Fibroblast of skin of right biceps (primary cell): ENCODE measurements at regions not wholly inside any gene's neighbourhood (a gene's known extent, or its start where the extent isn't known, plus 50 kb on each side); places are given as distances from the start of the nearest gene placed in this dataset.

Experiments
- DNase-seq: peaks from one replicate; pipeline ENCODE4 v3.0.0-alpha.2; 2013

DNA sequence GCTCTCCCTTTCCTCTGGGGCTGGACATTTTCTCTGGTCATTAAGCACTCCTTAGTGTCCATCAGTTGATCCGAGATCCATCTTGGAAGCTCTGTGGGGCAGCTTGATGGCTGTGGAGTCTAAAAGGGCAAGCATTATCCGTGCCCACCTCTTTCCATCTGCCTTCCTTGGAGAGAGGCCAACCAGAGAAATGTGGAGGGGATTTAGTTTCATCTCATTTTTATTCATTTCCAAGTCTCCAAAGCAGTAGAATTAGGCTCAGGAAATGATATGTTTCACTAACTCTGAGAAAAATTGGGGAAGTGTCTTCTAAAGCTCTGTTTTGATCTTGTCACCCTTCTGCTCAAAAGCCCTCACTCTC lies 95.9 kb upstream of the KLHL25 start:
- DNase-seq: no peak

DNA sequence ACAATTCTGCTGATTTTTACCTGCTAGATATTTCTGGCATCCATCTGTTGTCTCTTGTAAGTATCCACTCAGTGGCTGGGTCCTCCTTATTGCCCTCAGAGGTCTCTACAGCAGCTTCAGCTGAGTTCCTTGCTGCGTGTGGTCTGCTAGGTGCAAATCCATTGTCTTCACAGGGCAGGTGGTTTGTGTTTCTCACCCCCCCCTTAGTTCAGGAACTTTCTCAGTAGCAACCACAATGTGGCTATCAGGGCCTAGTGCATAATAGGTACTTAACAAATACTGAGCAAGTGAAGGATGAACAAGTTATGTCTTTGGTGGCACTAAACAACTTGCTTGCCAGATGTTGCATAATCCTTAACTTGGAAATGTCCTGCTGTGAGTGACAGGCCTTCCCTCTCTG lies 96.7 kb upstream of the KLHL25 start:
- DNase-seq: no peak

DNA sequence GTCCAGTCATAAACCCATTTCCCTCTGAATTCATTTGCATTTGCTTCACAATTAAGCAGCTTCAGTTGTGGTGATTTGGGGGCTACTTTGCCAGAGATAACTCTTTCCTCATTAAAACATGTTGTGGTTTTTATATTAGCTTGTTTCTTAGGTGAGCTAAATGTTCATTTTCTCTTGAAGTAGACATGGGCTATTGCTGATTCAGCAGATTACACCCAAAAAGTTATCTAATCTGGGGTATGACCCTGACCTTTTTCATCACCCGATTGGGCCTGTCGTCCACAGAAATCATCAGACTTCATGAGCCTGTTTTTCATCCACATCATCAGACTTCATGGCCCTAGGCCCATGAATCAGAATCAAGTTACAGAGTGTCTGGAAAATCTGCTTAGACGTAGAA lies 97.5 kb upstream of the KLHL25 start:
- DNase-seq: no peak

DNA sequence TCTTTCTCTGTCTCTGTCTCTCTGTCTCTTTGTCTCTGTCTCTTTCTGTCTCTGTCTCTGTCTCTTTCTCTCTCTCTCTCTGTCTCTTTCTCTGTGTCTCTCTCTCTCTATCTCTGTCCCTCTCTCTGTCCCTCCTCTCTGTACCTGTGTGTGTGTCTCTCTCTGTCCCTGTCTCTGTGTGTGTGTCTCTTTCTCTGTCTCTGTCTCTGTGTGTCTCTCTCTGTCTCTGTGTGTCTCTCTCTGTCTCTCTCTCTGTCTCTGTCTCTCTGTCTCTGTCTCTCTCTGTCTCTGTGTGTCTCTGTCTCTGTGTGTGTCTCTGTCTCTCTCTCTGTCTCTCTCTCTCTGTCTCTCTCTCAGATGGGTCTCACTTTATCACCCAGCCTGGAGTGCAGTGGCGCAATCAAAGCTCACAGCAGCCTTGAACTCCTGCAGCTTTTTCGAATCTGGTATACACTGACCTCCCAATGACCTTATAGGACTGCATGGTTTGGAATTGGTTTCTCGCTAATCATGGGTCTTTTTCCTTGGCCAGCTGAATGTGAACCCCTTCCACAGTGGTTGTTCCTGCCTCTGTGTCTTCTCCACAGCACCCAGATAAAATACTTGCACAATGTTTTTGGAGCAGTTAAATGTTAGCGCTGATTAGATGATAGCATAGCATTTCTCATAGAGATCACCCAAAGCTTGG lies 102.6 kb upstream of the KLHL25 start:
- no peak for DNase-seq

DNA sequence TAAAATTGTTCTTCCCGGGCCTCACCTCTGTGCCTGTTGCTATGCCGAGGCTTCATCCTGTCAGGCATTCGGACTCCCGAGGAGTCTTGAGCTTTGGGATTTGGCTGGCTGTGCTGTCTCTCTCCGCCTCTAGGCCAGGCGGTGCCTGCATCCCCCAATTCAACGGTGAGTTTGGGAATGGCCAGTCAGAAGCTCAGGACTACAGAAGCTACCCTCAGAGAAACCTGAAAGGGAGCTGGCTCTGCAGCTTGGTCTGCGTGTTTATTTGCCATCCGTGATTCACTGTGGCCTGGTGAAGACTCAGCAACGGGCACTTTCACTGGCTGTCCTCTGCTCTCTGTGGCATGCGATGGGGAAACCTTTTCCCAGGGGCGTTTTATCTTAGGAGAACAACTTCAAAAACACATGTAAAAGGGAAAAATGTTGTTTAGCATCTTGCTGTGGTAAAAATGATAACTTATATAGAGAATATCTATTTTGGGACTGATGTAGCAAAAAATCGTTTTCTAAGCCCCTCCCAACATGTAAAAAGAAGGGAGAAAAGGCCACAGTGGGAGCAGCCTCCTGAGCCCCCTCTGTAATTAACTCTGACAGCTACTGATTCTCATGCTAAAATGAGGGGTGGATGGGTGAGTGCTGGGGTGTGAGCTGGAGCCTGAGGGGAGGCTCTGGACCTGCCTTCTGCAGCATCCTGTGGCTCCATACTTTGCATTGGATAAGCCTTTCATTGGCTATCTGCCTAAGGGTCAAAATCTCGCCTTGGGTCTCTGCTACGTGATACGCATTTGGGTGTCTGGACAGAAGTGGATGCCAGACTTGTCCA lies 103.4 kb upstream of the KLHL25 start:
- no peak for DNase-seq

DNA sequence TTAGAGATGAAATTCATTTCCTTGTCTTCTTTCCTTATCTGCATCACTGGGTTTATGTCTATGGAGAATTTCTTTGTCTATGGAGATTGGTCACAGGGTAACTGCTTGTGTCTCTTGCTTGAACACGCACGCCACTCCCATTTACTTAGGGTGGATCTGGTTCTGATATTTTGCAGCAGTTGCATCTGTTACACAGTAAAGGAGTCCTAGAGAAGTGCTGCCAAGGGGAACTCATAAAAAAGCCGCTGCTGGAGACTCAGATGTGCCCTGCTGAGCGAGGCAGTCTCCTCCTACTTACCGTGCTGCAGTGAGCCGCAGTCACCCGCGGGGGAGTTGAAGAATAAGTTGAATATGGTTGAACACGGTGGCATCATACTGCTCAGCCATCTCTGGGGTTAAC lies 105.2 kb upstream of the KLHL25 start:
- no peak for DNase-seq

DNA sequence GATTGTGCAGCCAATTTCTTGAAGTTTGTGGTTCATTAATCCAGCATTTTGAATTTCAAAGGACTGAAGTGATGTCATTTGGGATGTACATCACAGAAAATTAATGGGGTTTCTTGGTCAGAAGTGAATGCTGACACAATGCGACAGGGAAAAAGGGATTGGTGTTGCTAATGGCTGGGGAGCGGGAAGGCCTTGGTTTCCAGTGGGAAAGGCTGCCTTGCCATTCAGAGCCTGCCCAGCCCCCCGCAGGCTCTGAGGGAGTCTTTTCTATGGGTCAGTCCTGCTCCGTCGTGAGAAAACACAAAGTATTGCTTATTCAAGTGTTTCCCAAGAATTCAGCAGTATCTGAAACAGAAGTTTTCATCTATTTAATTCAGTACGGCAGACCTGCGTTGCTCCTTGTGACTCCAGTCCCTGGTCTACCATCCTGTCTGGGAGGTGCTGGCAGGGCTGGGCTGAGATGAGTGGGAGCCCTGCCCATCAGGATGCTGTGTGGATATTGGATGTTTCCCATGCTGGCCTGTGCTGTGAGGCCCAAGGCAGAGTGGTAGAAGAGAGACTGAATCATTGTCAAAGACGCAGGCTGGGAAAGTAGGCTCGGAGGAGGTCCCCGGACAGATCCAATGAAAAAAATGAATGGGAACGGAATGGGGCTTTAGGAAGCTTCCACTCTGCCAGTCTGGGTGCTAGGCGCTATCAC lies 111.2 kb upstream of the KLHL25 start:
- no peak for DNase-seq

DNA sequence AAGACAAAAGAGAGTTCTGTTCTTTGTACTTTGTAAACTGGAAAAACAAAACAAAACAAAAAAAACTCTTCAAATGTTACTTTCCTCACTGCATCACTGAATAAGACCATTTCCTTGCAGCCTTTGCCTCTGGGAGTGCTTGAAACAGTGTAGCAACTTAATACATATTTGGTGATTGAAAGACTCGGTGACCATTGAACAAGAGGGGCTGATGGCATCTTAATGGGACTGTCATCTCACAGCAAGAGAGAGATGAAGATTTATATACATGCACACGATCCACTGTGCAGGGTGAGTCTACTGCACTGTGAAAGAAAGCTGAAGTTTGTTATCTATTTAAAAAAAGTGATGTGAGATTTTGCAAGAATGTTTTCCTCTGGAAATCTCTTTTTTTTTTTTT lies 111.9 kb upstream of the KLHL25 start:
- no peak for DNase-seq

DNA sequence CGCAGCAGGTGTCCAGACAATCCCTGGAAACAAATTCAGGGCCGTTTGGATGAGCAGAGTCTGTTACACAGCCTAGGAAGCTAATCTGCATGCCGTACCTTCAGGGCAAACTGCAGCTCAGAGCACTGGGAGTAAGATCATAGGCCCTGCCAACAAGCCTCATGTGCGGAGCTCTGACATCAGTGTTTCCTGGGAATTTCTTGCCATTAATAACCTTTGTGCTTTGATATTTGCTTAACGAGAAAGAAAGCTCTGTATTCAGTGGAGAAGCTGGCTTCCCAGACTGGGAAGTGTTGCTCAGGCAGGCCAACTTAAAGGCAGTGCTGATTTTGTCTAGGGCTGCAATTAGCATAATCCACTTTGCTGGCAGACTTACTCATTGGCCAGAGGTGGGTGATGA lies 116.1 kb upstream of the KLHL25 start:
- no peak for DNase-seq

DNA sequence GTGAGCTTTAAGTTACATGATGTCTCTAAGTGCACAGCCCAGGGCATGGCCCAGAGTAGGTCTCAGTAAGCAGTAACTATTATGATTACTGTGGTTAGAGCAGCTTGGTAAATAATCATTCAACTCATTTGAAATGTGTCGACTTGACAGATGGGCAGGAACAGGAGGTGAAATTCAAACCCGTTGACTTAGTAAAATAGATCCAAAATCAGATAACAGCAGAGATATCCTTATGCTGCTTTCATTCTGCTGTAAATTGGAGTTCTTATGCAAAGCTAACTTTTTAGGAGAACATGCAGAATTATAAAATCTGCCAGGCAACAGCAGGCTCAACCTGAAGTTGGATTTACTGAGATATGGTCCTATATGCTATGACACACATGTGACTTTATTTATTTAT lies 118.7 kb upstream of the KLHL25 start:
- DNase-seq: no peak

DNA sequence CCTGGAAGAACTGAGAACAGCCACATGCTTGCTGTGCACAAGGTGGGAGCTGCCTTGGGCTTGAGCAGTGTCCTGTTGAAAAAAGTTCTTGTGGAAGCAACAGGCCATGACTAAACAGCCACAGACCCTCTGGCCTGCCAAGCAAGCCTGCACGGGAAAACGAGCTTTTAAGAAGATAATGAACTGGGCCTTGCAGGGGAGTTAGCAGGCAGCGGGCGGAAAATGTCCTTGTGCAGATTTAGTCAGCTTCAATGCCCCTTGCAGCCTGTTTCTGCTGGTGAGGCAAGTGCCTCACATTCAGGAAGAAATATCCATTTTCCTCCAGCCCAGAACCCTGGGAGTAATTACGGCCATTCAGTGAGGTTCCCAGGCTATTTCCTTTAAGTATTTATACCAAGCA lies 126.2 kb upstream of the KLHL25 start:
- no peak for DNase-seq

DNA sequence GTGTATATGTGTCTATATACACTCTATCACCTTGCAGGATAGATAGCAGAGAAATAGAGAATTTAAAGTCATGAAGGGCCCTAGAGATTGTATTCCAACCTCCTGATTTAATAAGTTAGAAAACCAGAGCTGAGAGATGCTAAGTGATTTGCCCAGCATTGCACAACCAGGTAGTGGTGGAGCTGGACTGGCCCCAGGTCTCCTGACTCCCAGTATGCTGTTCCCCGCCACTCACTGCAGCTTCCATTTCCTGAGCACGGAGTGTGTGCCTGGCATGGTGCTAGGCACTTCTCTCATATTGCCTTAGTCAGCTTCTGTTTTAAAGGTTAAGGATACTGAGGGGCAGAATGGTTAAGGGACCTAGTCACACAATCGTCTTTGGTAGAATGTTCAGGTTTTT lies 129.4 kb upstream of the KLHL25 start:
- no peak for DNase-seq

DNA sequence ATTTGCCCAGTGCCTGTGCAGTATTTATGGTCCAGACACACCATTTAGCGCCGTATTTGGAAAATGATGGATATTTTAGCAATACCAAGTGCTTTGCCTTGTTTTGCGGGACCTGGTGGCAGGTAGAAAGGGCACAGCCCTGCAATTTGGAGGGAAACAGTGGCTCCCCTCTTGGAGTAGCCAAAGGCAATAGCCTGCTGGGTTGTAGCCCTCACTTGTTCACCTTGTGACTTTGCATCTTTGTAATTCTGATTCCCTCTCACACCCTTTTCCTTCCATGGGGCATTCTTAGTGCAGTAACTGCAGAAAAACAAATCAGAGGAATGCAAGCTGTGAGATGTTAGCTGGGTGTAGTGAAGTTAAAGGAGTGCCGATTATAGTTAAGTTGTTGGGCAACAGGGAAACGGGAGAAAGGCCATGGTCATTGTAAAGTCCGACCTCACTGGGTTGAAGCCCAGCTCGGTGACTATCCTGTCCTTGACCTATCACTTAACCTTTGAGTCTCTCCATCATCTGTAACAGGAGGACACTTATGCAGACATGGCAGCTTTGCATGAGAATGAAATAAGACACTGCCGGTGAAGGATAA lies 131.0 kb upstream of the KLHL25 start:
- DNase-seq: no peak

DNA sequence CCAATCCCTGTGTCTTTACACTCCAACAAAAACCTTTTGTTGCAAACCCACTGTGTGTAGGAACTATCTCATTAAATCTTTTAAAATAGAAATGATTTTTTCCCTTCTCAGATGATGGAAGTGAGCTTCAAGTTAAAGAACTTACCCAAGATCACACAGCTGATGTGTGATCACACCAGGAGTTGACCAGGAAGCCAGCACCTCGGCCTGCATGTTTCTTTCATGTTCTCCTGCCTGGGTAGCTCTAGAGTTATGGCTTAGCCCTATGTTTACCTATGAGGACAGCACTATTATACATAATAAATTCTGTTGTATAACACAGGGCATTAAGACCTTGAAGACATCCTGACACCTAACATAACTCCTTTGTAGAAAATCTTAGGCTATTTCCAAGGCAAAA lies 132.1 kb upstream of the KLHL25 start:
- no peak for DNase-seq

DNA sequence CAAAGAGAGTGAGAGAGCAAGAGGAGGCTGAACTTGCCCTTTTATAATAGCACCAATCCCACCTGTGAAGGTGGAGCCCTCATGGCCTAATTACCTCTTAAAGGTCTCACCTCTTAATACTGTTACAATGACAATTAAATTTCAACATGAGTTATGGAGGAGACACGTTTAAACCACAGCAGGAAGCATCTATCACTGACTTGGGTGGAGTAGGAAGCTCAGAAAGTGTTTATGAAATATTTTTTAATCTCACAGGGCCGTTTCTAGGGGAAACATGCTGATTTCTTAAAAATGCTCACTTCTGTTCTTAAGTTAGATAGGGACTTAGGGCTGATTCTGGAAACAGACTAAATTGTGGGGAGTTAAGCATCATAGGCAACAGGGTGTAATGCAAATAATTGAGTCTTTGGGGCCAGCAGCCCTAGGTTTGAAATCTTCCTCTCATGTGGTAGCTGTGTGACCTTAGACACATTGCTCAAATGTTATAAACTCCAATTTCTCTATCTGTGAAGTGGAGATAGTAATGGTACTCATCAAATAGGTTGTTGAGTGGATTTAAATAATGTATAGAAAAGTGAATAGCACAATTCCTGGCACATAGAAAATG lies 133.3 kb upstream of the KLHL25 start:
- no peak for DNase-seq

DNA sequence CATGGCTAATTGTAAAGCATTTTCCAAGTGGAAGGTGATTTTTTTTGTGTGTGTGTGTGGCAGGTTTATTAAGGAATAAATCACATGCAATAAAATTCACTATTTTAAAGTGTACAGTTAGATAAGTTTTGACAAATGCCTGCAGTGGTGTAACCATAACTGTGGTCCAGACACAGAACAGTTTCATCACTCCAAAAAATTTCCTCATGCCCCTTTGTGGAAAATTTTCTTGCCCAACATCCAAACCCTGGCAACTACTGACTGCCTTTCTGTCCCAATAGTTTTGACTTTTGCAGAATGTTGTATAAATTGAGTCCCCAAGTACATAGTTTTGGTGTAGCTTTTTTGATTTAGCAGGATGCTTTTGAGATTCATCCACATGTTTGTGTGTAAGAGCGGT lies 135.1 kb upstream of the KLHL25 start:
- DNase-seq: no peak

DNA sequence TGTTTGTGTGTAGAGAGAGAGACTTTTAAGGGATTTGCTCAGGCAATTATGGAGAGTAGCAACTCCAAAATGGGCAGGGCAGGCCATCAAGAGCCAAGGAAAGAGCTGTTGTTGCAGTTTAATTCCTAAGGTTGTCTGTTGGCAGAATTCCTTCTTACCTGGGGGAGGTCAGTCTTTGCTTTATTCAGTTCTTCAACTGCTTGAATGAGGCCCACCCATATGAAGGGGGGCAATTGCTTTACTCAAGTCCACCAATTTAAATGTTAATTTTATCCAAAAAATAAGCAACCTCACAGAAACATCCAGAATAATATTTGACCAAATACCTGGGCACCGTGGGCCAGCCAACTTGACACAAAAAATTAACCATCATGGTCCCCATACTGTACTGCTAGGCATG lies 137.7 kb upstream of the KLHL25 start:
- DNase-seq: no peak

DNA sequence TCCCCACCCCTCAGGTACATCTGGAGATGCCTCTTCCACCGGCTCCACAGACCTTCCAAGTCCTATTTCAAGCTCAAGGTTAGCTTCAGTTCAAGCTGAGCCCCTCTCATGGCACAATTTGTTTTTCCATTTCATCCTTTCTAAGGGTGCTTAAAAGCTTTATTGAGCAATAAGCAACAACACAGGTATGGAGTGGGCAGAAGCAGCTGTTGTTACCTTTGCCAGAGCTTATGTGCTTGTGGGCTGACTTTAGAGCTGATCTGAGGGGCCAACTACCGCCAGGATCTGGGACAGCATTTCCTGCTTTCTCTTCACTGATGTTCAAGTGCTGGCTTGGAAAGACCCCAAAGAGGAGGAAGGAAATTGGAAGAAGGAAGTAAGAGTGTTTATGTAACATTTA lies 140.0 kb upstream of the KLHL25 start:
- DNase-seq: no peak

DNA sequence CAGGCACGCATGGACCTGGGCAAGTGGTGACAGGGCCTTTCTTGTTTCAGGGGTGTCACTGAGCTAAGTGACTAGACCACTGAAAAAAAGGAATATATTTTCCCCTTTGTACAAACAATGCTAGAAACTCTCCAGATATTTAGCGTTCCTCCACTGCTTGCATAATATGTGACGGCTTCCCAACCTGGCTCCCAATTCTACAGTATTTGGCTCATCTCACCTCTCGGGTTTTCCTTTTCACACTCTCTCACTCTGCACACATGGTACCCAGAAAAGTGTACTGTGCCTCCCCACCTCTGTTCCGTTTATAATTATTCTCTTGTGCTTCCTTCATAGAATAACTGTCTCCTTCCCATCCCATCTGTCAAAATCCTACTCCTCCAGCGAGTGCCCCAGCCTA lies 140.5 kb upstream of the KLHL25 start:
- DNase-seq: no peak

DNA sequence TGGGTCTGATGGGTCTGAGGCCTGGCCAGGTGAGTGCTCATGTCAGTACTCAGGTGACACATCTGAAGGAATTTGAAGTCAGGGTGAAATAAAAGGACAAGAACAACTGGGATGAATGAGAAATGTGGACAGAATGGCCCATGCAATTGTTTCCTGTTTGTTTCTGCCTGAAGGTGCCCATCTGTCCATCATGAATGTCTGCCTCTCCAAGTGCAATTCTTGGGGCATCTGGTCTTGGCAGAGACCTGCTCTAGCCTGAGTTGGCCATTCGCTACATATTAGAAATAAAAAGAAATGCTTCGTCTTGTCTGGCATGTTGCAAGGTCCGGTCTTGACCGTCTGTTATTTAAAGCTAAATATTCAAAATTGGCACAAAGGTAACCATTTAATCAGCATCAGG lies 142.0 kb upstream of the AGBL1 start:
- DNase-seq: no peak

DNA sequence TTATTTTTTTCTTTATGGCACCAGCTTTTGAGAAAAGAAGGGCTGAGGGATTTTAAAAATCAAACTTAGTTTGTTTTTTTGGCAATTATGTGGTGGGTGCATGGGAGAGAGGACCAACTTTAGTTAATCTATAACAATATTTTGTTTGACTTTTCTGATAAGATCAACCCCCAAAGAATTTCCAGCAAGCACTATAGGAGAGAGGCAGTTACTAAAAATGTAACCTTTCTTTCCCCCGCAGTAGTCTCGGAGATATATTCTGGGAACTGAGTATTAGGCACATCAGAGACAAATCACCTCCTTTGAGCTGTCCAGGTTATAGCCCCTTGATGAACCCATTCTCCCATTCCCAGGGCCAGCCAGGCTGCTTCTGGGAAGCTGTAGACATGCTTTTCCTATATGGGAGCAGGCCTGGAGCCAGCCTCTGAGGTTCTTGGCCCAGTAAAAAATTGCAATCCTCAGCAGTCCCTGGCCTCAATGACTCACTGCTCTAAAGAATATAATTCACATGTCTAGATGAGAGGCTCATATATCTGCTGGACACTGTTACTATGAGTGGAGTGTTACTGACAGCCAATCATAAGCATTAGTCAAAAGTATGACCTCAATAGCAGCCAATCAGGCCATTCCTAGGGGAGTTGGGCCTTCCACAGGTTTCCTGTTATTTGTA lies 138.3 kb upstream of the AGBL1 start:
- DNase-seq: peak; percentile 49

DNA sequence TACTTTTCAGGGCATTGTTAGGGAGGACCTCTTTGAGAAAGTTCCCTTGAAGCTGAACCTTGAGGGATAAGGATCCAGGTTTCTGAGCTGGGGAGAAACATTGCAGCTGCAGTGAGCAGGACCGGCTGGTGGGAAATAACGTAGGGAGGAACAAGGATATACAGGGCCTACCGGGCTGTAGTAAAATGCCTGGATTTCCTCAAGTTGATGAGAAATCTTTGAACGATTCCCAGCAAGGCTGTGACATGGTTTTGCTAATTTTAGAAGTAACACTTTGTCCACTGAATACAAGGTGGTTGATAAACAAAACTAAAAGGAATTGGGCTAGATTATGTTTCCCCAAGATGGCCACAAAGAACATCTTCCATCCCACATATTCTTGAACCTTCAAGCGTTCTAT lies 137.0 kb upstream of the AGBL1 start:
- no peak for DNase-seq

DNA sequence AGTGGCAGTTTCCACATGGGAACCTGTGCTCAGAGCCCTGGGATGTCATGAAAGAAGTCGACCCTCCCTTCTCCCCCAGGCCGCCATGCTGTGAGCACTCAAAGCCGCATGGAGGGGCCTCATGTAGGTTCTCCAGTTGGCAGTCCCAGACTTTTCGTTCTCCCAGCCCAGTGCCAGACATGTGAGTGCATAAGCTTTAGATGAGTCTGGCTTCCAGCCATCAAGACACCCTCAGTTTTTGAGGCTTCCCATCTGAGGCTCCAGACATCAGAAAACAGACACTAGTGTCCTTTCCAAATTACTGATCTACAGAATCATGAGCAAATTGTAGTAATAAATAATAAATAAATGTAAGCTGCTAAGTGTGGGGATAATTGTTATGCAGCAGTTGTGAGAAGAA lies 136.5 kb upstream of the AGBL1 start:
- DNase-seq: no peak
